Nephron (organoid): ENCODE measurements at regions not wholly inside any gene's neighbourhood (a gene's known extent, or its start where the extent isn't known, plus 50 kb on each side); places are given as distances from the start of the nearest gene placed in this dataset.
A peak's percentile ranks its signal among the peaks of the same experiment; 100 is the strongest.

Experiments
- H3K27ac Mint-ChIP-seq, 3 experiments: 2 replicates each; pipeline ENCODE4 v1.8.0; 2020; ENCODE audit warnings: mixed read lengths in 3 of 3, mild to moderate bottlenecking in 2 of 3, moderate library complexity in 1 of 3
- H3K27me3 Mint-ChIP-seq: 2 replicates; pipeline ENCODE4 v1.8.0; 2021; ENCODE audit warnings: low read depth, mild to moderate bottlenecking, moderate library complexity, mixed read lengths
- H3K36me3 Mint-ChIP-seq: 2 replicates; pipeline ENCODE4 v1.8.0; 2020; ENCODE audit warnings: low read depth, mixed read lengths
- H3K4me1 Mint-ChIP-seq: 2 replicates; pipeline ENCODE4 v1.8.0; 2020; ENCODE audit warnings: mixed read lengths
- H3K4me3 Mint-ChIP-seq, 3 experiments: 2 replicates each; pipeline ENCODE4 v1.8.0; 2020; ENCODE audit warnings: mild to moderate bottlenecking in 3 of 3, mixed read lengths in 3 of 3, moderate library complexity in 2 of 3
- H3K9me3 Mint-ChIP-seq: 2 replicates; pipeline ENCODE4 v1.8.0; 2020; ENCODE audit warnings: mixed read lengths
- CTCF ChIP-seq, 3 experiments: fragments of 200-600 bp; sonication (generic); IDR thresholded peaks; one replicate each; pipeline ENCODE4 v1.5.0; 2021; ENCODE audit warnings: antibody characterized with exemption in 3 of 3; ENCODE audit not compliant: unreplicated experiment in 3 of 3

GRCh38 chr2:234827096-234827860, 124.5 kb upstream of the SH3BP4 start:
- peaks cover 3% of the 10 kb centered on the region for H3K27me3 Mint-ChIP-seq
- H3K4me1 Mint-ChIP-seq, result peaks cover 21% of the 10 kb centered on the region
- TF ChIP-seq CTCF (IDR thresholded peaks at IDR 0.05; ENCODE audit: unreplicated experiment in 3 of 3), result no peak
- H3K27ac Mint-ChIP-seq, result peak overlapping the region in 1 of 3 experiments; percentile 16
- H3K36me3 Mint-ChIP-seq, result no peaks in the 10 kb centered on the region
- H3K9me3 Mint-ChIP-seq, result no peaks in the 10 kb centered on the region
- H3K4me3 Mint-ChIP-seq, result no peak overlapping the region

GRCh38 chr2:234826681-234827080, 125.1 kb upstream of the SH3BP4 start:
- no peak for TF ChIP-seq CTCF (IDR thresholded peaks at IDR 0.05; ENCODE audit: unreplicated experiment in 3 of 3)
- no peaks in the 10 kb centered on the region for H3K36me3 Mint-ChIP-seq
- no peaks in the 10 kb centered on the region for H3K9me3 Mint-ChIP-seq
- H3K27ac Mint-ChIP-seq, result peak overlapping the region in 2 of 3 experiments; percentile 16 to 34
- H3K4me3 Mint-ChIP-seq, result no peak overlapping the region
- peaks cover 21% of the 10 kb centered on the region for H3K4me1 Mint-ChIP-seq
- peaks cover 3% of the 10 kb centered on the region for H3K27me3 Mint-ChIP-seq

- Mint-ChIP-seq H3K4me1 (peaks cover 21% of the 10 kb centered on the region), H3K27me3 (peaks cover 5% of the 10 kb centered on the region), H3K27ac (peak overlapping the region in 2 of 3 experiments; percentile 18 to 39), H3K36me3 (no peaks in the 10 kb centered on the region), H3K4me3 (no peak overlapping the region), H3K9me3 (no peaks in the 10 kb centered on the region)
- TF ChIP-seq CTCF (IDR thresholded peaks at IDR 0.05; ENCODE audit: unreplicated experiment in 3 of 3), result no peak
Measured at GRCh38 chr2:234825616-234826015, 126.2 kb upstream of the SH3BP4 start.

- Mint-ChIP-seq H3K27ac (no peak overlapping the region), H3K9me3 (no peaks in the 10 kb centered on the region), H3K4me3 (no peak overlapping the region), H3K27me3 (peaks cover 5% of the 10 kb centered on the region), H3K36me3 (no peaks in the 10 kb centered on the region), H3K4me1 (peaks cover 21% of the 10 kb centered on the region)
- no peak for TF ChIP-seq CTCF (IDR thresholded peaks at IDR 0.05; ENCODE audit: unreplicated experiment in 3 of 3)
Measured at GRCh38 chr2:234823877-234824376, 127.9 kb upstream of the SH3BP4 start.

GRCh38 chr2:234823196-234823876, 128.5 kb upstream of the SH3BP4 start:
- H3K9me3 Mint-ChIP-seq, result no peaks in the 10 kb centered on the region
- no peak overlapping the region for H3K4me3 Mint-ChIP-seq
- H3K36me3 Mint-ChIP-seq, result no peaks in the 10 kb centered on the region
- H3K4me1 Mint-ChIP-seq, result peaks cover 23% of the 10 kb centered on the region
- TF ChIP-seq CTCF (IDR thresholded peaks at IDR 0.05; ENCODE audit: unreplicated experiment in 3 of 3), result no peak
- H3K27me3 Mint-ChIP-seq, result peaks cover 5% of the 10 kb centered on the region
- no peak overlapping the region for H3K27ac Mint-ChIP-seq
